Endothelial cell of umbilical vein (primary cell): ENCODE measurements at regions not wholly inside any gene's neighbourhood (a gene's known extent, or its start where the extent isn't known, plus 50 kb on each side); places are given as distances from the start of the nearest gene placed in this dataset.

Source experiments
- FOS ChIP-seq: IDR thresholded peaks from 2 replicates; pipeline ENCODE4 v1.6.1; 2011; ENCODE audit warnings: mild to moderate bottlenecking, low read length, moderate library complexity, borderline replicate concordance; ENCODE audit not compliant: insufficient read depth
- POLR2A ChIP-seq: IDR thresholded peaks from 2 replicates; pipeline ENCODE4 v1.6.1; 2012; ENCODE audit warnings: low read depth, mild to moderate bottlenecking, control low read depth, low read length
- POLR2AphosphoS5 ChIP-seq: IDR thresholded peaks from 2 replicates; pipeline ENCODE4 v1.6.1; 2012; ENCODE audit warnings: low read depth, mild to moderate bottlenecking, control low read depth, low read length, moderate library complexity; ENCODE audit not compliant: insufficient read depth
- TF ChIP-seq, protein P1 (sequence below), 2 donors: IDR thresholded peaks; 1 replicate in 1 of 2; 2 replicates in 1 of 2; pipeline ENCODE4 v1.5.1; 2011; ENCODE audit warnings: low read length in 2 of 2, mild to moderate bottlenecking in 2 of 2, moderate library complexity in 2 of 2, control low read depth in 1 of 2, inconsistent platforms in 1 of 2, low read depth in 1 of 2; ENCODE audit not compliant: insufficient read depth in 1 of 2; ENCODE audit errors: extremely low read depth in 1 of 2
- TF ChIP-seq, protein P2 (sequence below): IDR thresholded peaks from 2 replicates; pipeline ENCODE4 v1.6.1; 2011; ENCODE audit not compliant: insufficient read depth, insufficient read length

DNA sequence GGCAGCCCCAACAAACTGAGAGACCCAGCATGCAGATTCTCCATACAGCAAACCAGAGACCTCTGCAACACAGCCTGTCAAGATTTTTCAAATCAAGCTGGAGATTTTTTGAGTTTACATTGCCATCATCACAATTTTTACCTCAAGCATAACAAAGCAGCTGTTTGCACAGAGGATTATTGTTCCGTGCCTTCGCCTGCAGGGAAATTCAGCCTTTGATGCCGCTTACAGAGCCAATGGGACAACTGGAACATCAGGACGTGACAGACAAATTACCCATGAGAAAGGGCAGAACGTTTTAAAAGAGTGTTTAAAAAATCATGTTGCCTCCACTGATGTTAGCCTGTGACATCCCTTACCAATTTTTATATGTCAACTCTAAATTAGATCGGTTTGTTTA lies 363.7 kb downstream of the FBXW7 start:
- TF ChIP-seq, protein P1, sequence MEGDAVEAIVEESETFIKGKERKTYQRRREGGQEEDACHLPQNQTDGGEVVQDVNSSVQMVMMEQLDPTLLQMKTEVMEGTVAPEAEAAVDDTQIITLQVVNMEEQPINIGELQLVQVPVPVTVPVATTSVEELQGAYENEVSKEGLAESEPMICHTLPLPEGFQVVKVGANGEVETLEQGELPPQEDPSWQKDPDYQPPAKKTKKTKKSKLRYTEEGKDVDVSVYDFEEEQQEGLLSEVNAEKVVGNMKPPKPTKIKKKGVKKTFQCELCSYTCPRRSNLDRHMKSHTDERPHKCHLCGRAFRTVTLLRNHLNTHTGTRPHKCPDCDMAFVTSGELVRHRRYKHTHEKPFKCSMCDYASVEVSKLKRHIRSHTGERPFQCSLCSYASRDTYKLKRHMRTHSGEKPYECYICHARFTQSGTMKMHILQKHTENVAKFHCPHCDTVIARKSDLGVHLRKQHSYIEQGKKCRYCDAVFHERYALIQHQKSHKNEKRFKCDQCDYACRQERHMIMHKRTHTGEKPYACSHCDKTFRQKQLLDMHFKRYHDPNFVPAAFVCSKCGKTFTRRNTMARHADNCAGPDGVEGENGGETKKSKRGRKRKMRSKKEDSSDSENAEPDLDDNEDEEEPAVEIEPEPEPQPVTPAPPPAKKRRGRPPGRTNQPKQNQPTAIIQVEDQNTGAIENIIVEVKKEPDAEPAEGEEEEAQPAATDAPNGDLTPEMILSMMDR (IDR thresholded peaks at IDR 0.05; ENCODE audit: extremely low read depth in 1 of 2, insufficient read depth in 1 of 2, low read depth in 1 of 2, low read length in 2 of 2): no peak
- no peak for TF ChIP-seq POLR2A
- TF ChIP-seq FOS: no peak
- TF ChIP-seq POLR2AphosphoS5: no peak
- TF ChIP-seq, protein P2, sequence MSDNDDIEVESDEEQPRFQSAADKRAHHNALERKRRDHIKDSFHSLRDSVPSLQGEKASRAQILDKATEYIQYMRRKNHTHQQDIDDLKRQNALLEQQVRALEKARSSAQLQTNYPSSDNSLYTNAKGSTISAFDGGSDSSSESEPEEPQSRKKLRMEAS: no peak
